ENCODE measurements at regions not wholly inside any gene's neighbourhood (a gene's known extent, or its start where the extent isn't known, plus 50 kb on each side); places are given as distances from the start of the nearest gene placed in this dataset.

- TF ChIP-seq, protein P1, sequence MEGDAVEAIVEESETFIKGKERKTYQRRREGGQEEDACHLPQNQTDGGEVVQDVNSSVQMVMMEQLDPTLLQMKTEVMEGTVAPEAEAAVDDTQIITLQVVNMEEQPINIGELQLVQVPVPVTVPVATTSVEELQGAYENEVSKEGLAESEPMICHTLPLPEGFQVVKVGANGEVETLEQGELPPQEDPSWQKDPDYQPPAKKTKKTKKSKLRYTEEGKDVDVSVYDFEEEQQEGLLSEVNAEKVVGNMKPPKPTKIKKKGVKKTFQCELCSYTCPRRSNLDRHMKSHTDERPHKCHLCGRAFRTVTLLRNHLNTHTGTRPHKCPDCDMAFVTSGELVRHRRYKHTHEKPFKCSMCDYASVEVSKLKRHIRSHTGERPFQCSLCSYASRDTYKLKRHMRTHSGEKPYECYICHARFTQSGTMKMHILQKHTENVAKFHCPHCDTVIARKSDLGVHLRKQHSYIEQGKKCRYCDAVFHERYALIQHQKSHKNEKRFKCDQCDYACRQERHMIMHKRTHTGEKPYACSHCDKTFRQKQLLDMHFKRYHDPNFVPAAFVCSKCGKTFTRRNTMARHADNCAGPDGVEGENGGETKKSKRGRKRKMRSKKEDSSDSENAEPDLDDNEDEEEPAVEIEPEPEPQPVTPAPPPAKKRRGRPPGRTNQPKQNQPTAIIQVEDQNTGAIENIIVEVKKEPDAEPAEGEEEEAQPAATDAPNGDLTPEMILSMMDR (conservative IDR thresholded peaks at IDR 0.05; ENCODE audit: low read length), result no peak
- no peak for TF ChIP-seq EZH2phosphoT487 (IDR thresholded peaks at IDR 0.05; ENCODE audit: borderline replicate concordance, low read depth, low read length)
These were observed 323.4 kb upstream of the THRB start for GRCh38 chr3:24818055-24818454.

Measured in OCI-LY7 (cell line).